ENCODE measurements at regions not wholly inside any gene's neighbourhood (a gene's known extent, or its start where the extent isn't known, plus 50 kb on each side); places are given as distances from the start of the nearest gene placed in this dataset.
A peak's percentile ranks its signal among the peaks of the same experiment; 100 is the strongest.

- DNase-seq: no peak
Observed at GRCh38 chr5:34570143-34570542, 86.0 kb upstream of the RAI14 start.

DNA sequence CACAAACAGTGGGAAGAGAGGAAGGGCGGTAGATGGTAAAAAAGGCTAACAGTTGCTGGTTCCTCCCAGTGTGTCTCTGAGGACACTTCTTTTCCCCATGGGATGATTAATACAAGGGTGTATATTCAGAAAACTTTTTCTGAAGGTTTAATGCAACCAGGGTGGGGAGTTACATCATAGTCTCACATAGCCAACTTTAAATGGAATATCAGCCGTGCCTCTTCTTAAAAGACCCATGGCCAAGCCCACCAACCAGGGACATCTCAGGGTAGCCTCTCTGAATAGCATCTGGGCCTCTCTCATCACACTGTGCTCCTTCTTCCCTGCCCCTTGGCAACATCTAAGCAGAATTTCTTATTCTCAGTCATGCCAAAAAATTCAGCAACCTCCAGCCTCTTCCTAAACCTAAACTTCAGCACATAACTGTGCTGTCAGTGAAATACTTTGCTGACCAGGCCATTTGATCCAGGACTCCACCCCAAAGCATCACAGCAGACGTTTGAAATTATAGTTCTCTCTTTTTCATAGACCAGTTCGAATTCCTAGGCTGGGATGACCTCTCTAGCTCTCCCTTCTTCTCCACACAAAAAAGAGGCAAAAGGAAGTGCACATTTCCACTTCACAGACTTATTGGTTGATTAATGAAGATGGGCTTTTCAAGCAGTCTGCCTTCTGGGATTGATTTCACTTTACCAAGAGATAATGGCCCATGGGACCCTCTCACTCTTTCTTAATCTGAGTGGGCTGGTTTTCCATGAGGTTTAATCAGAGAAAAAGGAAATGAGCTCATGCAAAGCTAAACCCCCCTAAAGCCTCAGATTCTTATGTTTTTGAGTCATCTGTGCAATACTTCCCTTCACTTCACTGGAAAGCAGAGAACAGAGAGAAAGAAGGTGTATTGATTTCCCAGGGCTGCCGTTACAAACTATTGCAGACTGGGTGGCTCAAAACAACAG is 85.1 kb upstream of the RAI14 start:
- DNase-seq: no peak

- no peak for DNase-seq
Observed at GRCh38 chr5:34571677-34572041, 84.5 kb upstream of the RAI14 start.

DNA sequence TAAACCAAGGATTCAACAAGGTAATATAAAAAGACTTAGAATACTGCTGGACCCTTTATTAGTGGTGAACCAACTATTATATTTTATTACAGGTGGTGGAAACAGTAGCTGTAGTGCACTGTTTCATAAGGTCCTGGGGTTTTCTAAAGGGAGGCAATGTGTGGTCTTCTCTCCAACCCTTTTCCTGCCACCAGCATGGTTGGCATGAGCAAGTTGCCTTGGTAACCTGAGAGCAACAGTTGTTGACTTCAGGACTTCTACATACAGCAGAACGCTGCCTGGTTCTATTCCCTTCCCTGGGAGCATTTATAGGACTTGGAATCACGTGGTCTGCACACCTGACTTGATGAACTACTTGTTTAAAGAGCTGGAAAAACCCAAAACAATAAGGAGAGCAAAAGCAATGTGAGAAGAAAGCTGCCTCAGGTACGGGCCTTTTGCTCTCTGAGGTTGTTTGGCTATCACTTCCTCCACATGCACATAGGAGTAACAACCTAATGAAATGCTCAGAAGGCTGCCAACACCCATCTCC is 81.1 kb upstream of the RAI14 start:
- DNase-seq: no peak

- DNase-seq: no peak
Observed at GRCh38 chr5:34576891-34577666, 79.0 kb upstream of the RAI14 start.

- DNase-seq: no peak
Observed at GRCh38 chr5:34578962-34579361, 77.2 kb upstream of the RAI14 start.

GRCh38 chr5:34580983-34581382 is 75.1 kb upstream of the RAI14 start:
- DNase-seq: no peak

DNA sequence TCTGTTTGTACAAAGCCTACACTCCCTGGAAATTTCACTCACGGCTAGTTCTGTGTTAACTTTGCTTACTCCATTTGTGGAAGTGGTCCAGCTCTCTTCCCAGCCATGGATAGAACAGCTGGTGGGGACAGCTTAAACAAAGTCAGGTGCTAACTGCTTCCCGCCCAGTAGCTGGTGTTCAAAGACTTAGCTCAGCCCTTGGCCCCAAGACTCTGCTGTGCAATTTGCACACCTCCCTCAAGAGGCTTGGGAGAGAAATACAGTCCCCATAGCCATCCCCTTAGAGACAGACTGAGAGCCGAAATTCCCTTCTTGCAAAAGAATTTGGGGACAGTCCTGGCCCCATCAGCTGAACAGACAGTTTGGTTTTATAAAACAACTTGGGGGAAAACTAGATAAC is 73.8 kb upstream of the RAI14 start:
- no peak for DNase-seq

DNA sequence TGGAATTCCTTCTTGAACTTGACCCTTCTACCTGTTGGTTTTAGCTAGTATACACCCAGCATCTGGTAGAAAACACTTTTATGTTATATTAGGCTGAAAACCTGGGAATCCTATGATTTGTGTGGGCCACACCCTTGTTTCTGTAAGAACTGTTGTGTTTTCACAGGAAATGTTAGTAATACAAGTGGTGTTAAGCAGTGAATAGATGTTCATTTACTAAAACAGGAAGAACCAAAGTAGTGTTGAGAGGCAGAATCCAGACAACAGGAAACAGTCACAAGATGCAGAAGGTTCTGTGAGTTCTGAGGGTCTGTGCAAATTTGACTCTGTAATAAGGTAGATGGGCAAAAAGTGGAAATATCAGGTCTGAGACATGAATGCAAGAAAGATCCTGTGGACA is 73.0 kb upstream of the RAI14 start:
- no peak for DNase-seq

GRCh38 chr5:34584165-34584564 is 72.0 kb upstream of the RAI14 start:
- no peak for DNase-seq

DNA sequence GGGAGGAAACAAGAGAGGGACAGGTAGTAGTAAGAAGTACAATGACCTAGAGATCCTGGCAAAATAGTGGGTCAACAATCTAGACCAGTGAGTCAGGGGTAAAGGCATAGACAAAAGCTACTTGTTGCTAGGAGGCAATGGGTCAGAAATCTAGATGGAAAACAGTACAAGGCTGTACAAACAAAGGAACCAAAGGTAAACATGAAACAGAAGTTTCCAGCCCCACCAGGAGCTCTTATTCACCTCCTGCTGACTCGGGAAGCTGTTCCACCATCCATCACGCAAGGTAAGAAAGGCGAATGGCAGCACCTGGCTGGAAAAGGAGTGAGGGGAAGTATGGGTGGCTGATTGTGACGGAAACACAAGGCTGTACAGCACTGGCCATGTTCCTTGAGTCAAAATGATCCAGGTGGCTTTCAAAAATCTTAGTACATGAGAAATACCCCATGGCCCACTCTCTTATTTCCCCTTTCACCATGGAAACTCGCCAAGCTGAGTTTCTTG is 70.5 kb upstream of the RAI14 start:
- DNase-seq: no peak

DNA sequence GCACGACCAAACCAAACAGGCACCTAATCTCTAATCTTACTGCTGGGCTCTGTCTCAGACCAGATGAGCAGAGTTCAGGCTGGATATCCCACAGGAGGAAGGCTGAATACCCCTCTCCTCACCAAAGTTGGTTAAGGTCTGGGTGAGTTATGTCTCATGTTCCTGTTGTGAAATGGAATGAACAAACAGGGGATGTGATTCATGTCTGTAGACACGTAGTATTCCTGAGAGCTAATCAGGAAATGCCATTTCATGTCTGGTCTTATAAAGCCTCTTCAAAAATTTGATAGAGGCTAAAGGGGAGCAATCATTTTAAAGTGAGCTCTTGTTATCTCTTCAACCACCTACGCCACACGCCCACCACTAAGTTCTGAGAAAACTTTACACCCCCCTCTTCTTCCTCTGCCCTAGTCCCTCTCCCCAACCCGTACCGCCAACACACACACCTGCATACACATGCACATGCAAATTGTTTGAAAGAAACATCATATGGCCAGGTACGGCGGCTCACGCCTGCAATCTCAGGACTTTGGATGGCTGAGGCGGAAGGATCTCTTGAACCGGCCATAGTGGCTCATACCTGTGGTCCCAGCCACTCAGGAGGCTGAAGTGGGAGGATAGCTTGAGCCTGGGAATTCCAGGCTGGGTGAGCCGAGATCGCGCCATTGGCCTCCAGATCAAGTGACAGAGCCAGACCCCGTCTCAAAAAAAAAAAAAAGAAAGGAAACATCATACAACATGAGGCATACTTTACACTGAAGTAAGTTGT is 69.8 kb upstream of the RAI14 start:
- DNase-seq: peak; percentile 56

- DNase-seq: no peak
Observed at GRCh38 chr5:34587355-34588241, 68.5 kb upstream of the RAI14 start.

GRCh38 chr5:34589832-34590231 is 66.3 kb upstream of the RAI14 start:
- DNase-seq: no peak

DNA sequence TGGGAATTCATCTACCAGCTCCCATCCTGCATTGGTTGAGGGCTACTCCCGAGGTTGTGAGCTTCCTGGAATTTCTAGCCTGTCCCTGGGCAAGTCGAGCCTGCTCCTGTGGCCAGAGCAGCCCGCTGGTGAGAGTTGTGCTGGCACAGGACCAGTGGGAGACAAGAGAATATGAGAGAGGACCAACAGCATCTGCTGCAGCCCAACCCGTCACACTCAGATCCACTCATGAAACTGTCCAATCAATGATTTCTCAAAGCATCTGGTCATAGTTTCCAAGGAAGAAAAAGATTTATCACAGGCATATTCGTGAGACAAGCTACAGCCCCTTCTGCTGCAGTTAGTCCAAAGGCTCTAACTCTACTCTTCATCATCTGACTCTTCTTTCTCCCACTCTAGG is 64.4 kb upstream of the RAI14 start:
- DNase-seq: no peak

- no peak for DNase-seq
Observed at GRCh38 chr5:34597034-34598027, 58.8 kb upstream of the RAI14 start.

DNA sequence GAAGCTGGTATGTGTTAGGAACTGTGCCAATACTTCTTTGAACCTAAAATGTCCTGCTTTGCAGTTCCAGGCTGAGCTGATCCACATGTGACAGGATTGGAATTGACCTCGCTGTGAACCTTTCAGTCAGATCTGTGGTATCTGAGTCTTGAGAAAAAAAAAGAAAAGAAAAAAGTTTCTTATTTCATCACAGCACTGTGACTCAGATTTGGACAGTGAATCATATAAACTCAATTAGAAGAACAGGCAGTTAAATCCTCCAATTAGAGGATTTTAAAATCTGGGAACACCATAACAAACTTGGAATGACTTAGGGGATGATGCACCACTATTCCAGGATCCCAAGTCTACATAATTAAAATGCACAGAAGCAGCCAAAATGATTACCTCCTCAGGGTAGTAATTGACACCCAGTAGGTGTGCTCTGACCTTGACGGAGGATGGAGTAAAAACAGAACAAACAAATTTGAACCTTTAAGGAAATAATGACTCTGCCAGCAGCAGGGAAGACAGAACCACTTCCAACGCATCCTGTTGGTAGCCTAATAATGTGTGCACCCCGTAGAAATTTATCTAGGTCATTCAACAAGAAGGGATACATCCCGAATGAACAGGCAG is 57.8 kb upstream of the RAI14 start:
- no peak for DNase-seq

DNA sequence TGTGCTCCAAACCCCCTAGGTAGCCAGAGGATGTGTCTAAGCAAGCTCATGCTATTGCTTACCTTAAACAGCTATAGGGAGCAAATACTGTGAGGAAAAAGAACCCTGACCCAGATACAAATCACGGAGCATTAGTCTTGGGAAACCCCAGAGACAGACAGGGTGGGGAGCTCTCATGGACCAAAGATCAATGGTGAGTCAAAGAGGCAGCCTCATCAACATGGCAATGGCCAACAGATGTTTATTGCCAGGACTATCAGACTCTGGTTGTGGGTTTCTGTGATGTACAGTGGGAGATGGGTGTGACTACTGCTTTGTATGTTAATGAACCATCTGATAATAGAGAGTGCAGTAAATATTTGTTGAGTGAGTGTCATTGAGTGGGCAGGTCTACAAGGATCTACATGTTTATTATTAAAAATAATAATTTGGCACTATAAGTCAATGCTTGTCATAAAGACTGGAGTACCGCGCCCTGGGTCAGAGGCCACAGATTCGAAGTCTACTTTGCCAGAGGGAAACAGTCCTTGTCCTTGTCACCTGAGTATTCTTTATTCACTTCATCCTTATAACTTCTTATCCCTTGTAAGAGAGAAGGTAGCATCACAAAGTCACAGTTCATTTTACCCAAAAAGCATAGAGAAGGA is 56.5 kb upstream of the RAI14 start:
- DNase-seq: no peak

GRCh38 chr5:34600118-34600493 is 56.0 kb upstream of the RAI14 start:
- DNase-seq: no peak

DNA sequence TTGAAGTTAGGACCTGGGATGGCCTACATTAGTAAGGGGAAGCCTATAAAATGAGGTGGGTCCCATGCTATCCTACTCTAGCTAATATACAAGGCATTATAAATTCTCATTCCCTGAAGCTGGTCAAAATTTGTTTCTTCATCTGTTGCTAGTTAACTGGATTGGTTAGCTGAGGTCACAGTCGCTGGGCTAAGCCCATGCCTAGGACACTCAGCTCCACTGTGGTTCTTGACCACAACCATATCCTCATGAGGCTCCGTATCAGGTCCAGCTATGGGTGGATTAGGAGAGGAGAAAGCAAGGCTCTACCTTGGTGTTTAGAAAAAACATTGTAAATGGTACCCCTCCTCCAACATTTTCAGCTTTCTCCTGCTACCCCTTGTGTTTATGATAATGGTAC is 52.8 kb upstream of the RAI14 start:
- no peak for DNase-seq

All from 8988T (cell line).